ENCODE measurements at regions not wholly inside any gene's neighbourhood (a gene's known extent, or its start where the extent isn't known, plus 50 kb on each side); places are given as distances from the start of the nearest gene placed in this dataset.

- no peak for TF ChIP-seq UBTF (IDR thresholded peaks at IDR 0.05; ENCODE audit: borderline replicate concordance in 1 of 2, low read depth in 2 of 2, low read length in 2 of 2)
- TF ChIP-seq SREBF2 (CRISPR knock-in tag; IDR thresholded peaks at IDR 0.05), result no peak
- TF ChIP-seq ATF6 (CRISPR knock-in tag; IDR thresholded peaks at IDR 0.05), result no peak
Measured at GRCh38 chr3:28022916-28023315, 218.5 kb upstream of the CMC1 start (continued).

- Histone ChIP-seq H3K9me1 (ENCODE audit: control insufficient read depth, insufficient read depth, low read length) (no peaks in the 10 kb centered on the region), H3K27me3 (ENCODE audit: control insufficient read depth in 2 of 2, insufficient read depth in 2 of 2, low read length in 2 of 2) (no peaks in the 10 kb centered on the region), H3K79me2 (ENCODE audit: control insufficient read depth, insufficient read depth, low read length) (no peaks in the 10 kb centered on the region), H3K9ac (ENCODE audit: insufficient read depth in 1 of 2, low read depth in 2 of 2, low read length in 2 of 2) (no peak overlapping the region), H3K27ac (ENCODE audit: extremely low read depth, low read depth, low read length) (no peak overlapping the region), H3K4me2 (ENCODE audit: insufficient read depth, low read length) (no peak overlapping the region), H3K9me3 (replicated peaks; ENCODE audit: control insufficient read depth, insufficient read depth, low read depth, low read length) (no peaks in the 10 kb centered on the region), H3K36me3 (ENCODE audit: control insufficient read depth, insufficient read depth, low read length) (no peaks in the 10 kb centered on the region), H3K4me3 (no peak overlapping the region), H2AFZ (ENCODE audit: low read depth, low read length) (no peak overlapping the region), H4K20me1 (replicated peaks; ENCODE audit: control insufficient read depth, insufficient read depth, low read length) (no peaks in the 10 kb centered on the region), H3K4me1 (replicated peaks in 1 of 2; ENCODE audit: control insufficient read depth in 2 of 2, insufficient read depth in 2 of 2, low read length in 2 of 2) (no peaks in the 10 kb centered on the region)
- FAIRE-seq (no peak), DNase-seq (ENCODE audit: extremely low read depth in 1 of 4, low spot score in 3 of 4) (no peak), ATAC-seq (no peak)
- ChIA-PET CTCF (ENCODE audit: low intra/inter-chr PET ratio) (no interaction called here), POLR2A (interaction anchor here (0.6 kb wide), 1 partner anchor 862 kb away, joined by 4 read pairs; no protein-coding TSS in a partner anchor)
- intact Hi-C loops (cut with micrococcal nuclease) (no loop called here), in situ Hi-C loops (cut with MboI) (no loop called here)
- 1% methylated on average over 4 of the region's 4 CpGs for WGBS (ENCODE audit: insufficient coverage, low coverage, missing lambda C conversion rate)
- BruUV-seq (replicated peaks), result no TSS peak
- no peak for TF ChIP-seq EHMT2 (IDR thresholded peaks at IDR 0.05)
- no peak for TF ChIP-seq E2F8 (IDR thresholded peaks at IDR 0.05; ENCODE audit: low read depth, partially characterized antibody)
- no peak for TF ChIP-seq RFX1 (IDR thresholded peaks at IDR 0.05)
- TF ChIP-seq KDM2B (CRISPR knock-in tag; IDR thresholded peaks at IDR 0.05), result no peak
- no peak for TF ChIP-seq GABPB2 (CRISPR knock-in tag; conservative IDR thresholded peaks at IDR 0.05)
- TF ChIP-seq MYC (IDR thresholded peaks at IDR 0.05; ENCODE audit: low read depth, low read length), result no peak
- no peak for TF ChIP-seq MYC (CRISPR knock-in tag; IDR thresholded peaks at IDR 0.05; ENCODE audit: borderline replicate concordance, low read depth)
Measured at GRCh38 chr3:28028554-28028953, 212.9 kb upstream of the CMC1 start.

Data from K562 (cell line).